CD4-positive, alpha-beta memory T cell (primary cell): ENCODE measurements at regions not wholly inside any gene's neighbourhood (a gene's known extent, or its start where the extent isn't known, plus 50 kb on each side); places are given as distances from the start of the nearest gene placed in this dataset.
"Not testable (repeated sequence)": the region's sequence is repeated elsewhere in the genome, so short reads cannot be mapped to it uniquely, and the experiment has no call there.

Source experiments
- CTCF ChIA-PET: fragments of 350-600 bp; sonication (Branson Sonifier 250); formaldehyde crosslinking; loops from one replicate; lab custom pipeline; 2021; ENCODE audit warnings: inconsistent platforms; ENCODE audit not compliant: partially characterized antibody; lab: Charles Lee
- POLR2A ChIA-PET: fragments of 350-600 bp; sonication (Branson Sonifier 250); formaldehyde crosslinking; loops from one replicate; lab custom pipeline; 2021; ENCODE audit not compliant: partially characterized antibody; lab: Charles Lee
- DNase-seq, 5 donors: peaks; one replicate each; pipeline versions ENCODE4 v3.0.0 to v3.0.0-alpha.2; 2020 to 2022; ENCODE audit warnings: mixed read lengths in 1 of 5
- H3K27ac ChIP-seq: one replicate; pipeline ENCODE4 v1.7.0; 2013; ENCODE audit warnings: low read depth, low read length
- H3K27me3 ChIP-seq: 2 replicates; pipeline ENCODE4 v1.7.0; 2013; ENCODE audit warnings: mild to moderate bottlenecking, low read length, moderate library complexity; ENCODE audit not compliant: insufficient read depth
- H3K36me3 ChIP-seq: 2 replicates; pipeline ENCODE4 v1.7.0; 2013; ENCODE audit warnings: mild to moderate bottlenecking, low read length, moderate library complexity; ENCODE audit not compliant: insufficient read depth
- H3K4me1 ChIP-seq: 2 replicates; pipeline ENCODE4 v1.7.0; 2013; ENCODE audit warnings: mild to moderate bottlenecking, low read length, moderate library complexity; ENCODE audit not compliant: insufficient read depth
- H3K4me3 ChIP-seq, 2 donors: one replicate each; pipeline ENCODE4 v1.7.0; 2013; ENCODE audit warnings: low read length in 2 of 2, mild to moderate bottlenecking in 1 of 2
- H3K9me3 ChIP-seq, 2 donors: one replicate each; pipeline ENCODE4 v1.7.0; 2013; ENCODE audit warnings: low read length in 2 of 2, control low read depth in 1 of 2; ENCODE audit not compliant: control insufficient read depth in 1 of 2
- H3K27ac Mint-ChIP-seq, 7 donors: one replicate each; pipeline ENCODE4 v1.8.0; 2020 to 2021; ENCODE audit warnings: mixed read lengths in 7 of 7, mild to moderate bottlenecking in 6 of 7, inconsistent platforms in 3 of 7, moderate library complexity in 3 of 7
- H3K27me3 Mint-ChIP-seq, 2 donors: one replicate each; pipeline ENCODE4 v1.8.0; 2020 to 2021; ENCODE audit warnings: mixed read lengths in 2 of 2
- H3K36me3 Mint-ChIP-seq, 2 donors: one replicate each; pipeline ENCODE4 v1.8.0; 2020 to 2021; ENCODE audit warnings: mixed read lengths in 2 of 2, inconsistent platforms in 1 of 2, mild to moderate bottlenecking in 1 of 2
- H3K4me1 Mint-ChIP-seq, 4 donors: one replicate each; pipeline ENCODE4 v1.8.0; 2020 to 2021; ENCODE audit warnings: mixed read lengths in 4 of 4, mild to moderate bottlenecking in 1 of 4
- H3K4me3 Mint-ChIP-seq, 8 donors: one replicate each; pipeline ENCODE4 v1.8.0; 2020 to 2021; ENCODE audit warnings: mixed read lengths in 8 of 8, mild to moderate bottlenecking in 7 of 8, moderate library complexity in 6 of 8, inconsistent platforms in 3 of 8
- H3K9me3 Mint-ChIP-seq, 8 donors: one replicate each; pipeline ENCODE4 v1.8.0; 2020 to 2021; ENCODE audit warnings: mixed read lengths in 8 of 8, mild to moderate bottlenecking in 5 of 8, inconsistent platforms in 3 of 8, moderate library complexity in 1 of 8
- intact Hi-C: fragments of 100-400 bp; cut with micrococcal nuclease; formaldehyde crosslinking; loops from one replicate; pipeline ENCODE4 v1.15.1; 2023

DNA sequence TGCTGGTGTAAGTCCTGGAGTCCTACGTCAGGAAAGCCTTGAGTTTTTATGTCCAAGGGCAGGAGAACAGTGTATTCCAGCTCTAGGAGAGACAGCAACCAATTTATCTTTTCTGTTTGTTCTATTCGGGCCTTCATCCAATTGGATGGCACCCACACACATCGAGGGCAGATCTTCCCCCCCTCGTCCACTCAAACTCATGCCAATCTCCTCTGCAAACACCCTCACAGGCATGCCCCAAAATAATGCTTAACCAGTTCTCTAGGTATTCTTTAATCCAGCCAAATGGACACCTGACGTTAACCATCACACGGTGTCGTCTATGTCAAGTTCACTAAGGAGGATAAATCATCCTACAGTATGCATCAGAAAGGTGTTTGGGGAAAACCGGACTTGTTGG is 102.5 kb upstream of the TRPM1 start:
- Mint-ChIP-seq H3K9me3 (no peaks in the 10 kb centered on the region), H3K36me3 (no peaks in the 10 kb centered on the region), H3K4me3 (no peak overlapping the region), H3K4me1 (peaks cover 17 to 43% (median 23%) of the 10 kb centered on the region in 4 donors), H3K27ac (peak overlapping the region in 1 of 7 donors; percentile 3), H3K27me3 (no peaks in the 10 kb centered on the region)
- intact Hi-C loops, result loop anchor here (5.0 kb wide), 1 partner anchor 123 kb away; the partner anchor contains the start of gene KLF13
- H3K27ac ChIP-seq, result no peak overlapping the region
- H3K4me3 ChIP-seq, result no peak overlapping the region
- CTCF ChIA-PET, result interaction anchor here (2.8 kb wide), 1 partner anchor 10 kb away, joined by 15 read pairs; no protein-coding TSS in a partner anchor
- H3K4me1 ChIP-seq, result peaks cover 43% of the 10 kb centered on the region
- POLR2A ChIA-PET, result no interaction called here
- DNase-seq, result no peak
- H3K9me3 ChIP-seq, result no peaks in the 10 kb centered on the region
- H3K36me3 ChIP-seq, result no peaks in the 10 kb centered on the region
- H3K27me3 ChIP-seq, result no peaks in the 10 kb centered on the region

DNA sequence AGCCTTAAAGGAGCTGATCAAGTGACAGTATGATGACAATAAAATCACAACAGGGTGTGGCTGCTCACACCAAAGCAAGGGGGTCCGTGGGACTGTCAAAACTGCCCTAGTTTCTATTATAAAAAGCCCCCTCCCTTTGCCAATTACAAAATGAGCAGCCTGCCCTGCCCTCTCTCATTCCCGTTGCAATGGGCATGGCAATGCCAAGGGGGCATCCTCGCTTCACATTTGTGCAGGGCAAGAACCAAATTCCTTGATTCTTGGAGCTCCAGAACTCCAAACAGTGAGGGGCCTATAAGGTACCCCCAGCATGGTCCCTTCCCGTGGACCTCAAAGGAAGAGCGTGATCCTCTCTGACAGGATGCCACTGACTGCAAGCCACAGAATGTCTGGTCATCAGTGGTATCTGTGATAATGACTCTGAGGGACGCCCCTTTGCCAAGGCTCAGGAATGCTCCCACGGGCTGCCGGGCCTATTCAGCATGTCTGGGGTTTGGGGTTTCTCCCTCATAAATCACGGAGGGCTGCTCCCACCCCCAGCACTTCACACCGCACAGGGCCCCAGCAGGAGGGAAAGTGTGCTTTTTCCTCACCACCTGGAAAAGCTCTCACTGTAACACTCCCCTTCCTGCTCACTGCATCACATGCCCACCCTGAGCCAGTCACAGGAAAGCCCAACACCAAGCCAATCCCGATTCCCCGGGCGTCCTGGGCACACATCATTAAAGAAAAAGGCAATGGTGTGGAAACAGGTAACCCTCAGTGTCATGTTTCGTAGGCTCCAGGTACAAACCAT is 105.1 kb upstream of the TRPM1 start:
- intact Hi-C loops, result loop anchor here (1.0 kb wide), 1 partner anchor 9 kb away; no protein-coding TSS in a partner anchor
- Histone ChIP-seq H3K9me3 (no peaks in the 10 kb centered on the region), H3K27me3 (no peaks in the 10 kb centered on the region), H3K4me1 (peaks cover 36% of the 10 kb centered on the region), H3K36me3 (no peaks in the 10 kb centered on the region), H3K4me3 (no peak overlapping the region), H3K27ac (no peak overlapping the region)
- H3K27ac Mint-ChIP-seq, result peak overlapping the region in 3 of 7 donors; percentile 73 to 81 (median 79)
- H3K9me3 Mint-ChIP-seq, result no peaks in the 10 kb centered on the region
- CTCF ChIA-PET, result interaction anchor here (0.9 to 2.8 kb wide), 6 partner anchors 8 to 284 kb away, joined by 3 to 20 read pairs (median 8); no protein-coding TSS in a partner anchor
- POLR2A ChIA-PET, result interaction anchor here (0.7 to 2.5 kb wide), 11 partner anchors 9 to 281 kb away, joined by 3 to 14 read pairs (median 5); partner anchors contain the start of gene KLF13
- no peak for DNase-seq
- no peaks in the 10 kb centered on the region for H3K36me3 Mint-ChIP-seq
- H3K27me3 Mint-ChIP-seq, result no peaks in the 10 kb centered on the region
- H3K4me1 Mint-ChIP-seq, result peaks cover 14 to 34% (median 22%) of the 10 kb centered on the region in 4 donors
- H3K4me3 Mint-ChIP-seq, result peak overlapping the region in 1 of 8 donors; percentile 35

DNA sequence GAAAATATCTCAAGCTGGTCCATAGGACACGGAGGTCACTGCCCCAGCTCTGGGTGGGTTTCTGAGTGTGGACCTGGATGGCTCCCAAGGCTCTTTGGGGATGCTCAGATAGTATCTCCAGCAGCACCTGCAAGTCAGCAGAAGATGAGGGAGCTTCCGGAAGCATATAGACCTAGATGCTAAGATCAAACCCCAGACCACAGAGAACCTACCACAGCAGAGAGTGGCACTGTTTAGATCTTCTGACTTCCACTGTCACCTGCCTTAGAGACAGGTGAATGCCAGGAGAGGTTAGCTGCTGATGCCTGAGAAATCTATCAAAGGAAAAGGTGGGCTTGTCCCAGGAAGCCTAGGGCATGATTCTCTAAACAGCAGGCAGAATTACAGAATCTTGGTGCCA is 105.7 kb upstream of the TRPM1 start:
- H3K27ac Mint-ChIP-seq, result peak overlapping the region; percentile 67 to 92 (median 81)
- ChIA-PET POLR2A (interaction anchor here (0.7 to 2.5 kb wide), 11 partner anchors 8 to 281 kb away, joined by 3 to 14 read pairs (median 5); partner anchors contain the start of gene KLF13), CTCF (interaction anchor here (0.7 to 2.5 kb wide), 4 partner anchors 9 to 283 kb away, joined by 5 to 20 read pairs (median 8); no protein-coding TSS in a partner anchor)
- intact Hi-C loops, result loop anchor here (1.0 kb wide), 1 partner anchor 8 kb away; no protein-coding TSS in a partner anchor
- H3K4me3 ChIP-seq, result no peak overlapping the region
- H3K9me3 Mint-ChIP-seq, result no peaks in the 10 kb centered on the region
- no peaks in the 10 kb centered on the region for H3K9me3 ChIP-seq
- peaks cover 35% of the 10 kb centered on the region for H3K4me1 ChIP-seq
- no peak overlapping the region for H3K27ac ChIP-seq
- H3K4me1 Mint-ChIP-seq, result peaks cover 14 to 34% (median 22%) of the 10 kb centered on the region in 4 donors
- no peaks in the 10 kb centered on the region for H3K36me3 Mint-ChIP-seq
- no peaks in the 10 kb centered on the region for H3K36me3 ChIP-seq
- peak overlapping the region in 6 of 8 donors; percentile 27 to 61 (median 38) for H3K4me3 Mint-ChIP-seq
- H3K27me3 ChIP-seq, result no peaks in the 10 kb centered on the region
- H3K27me3 Mint-ChIP-seq, result no peaks in the 10 kb centered on the region
- DNase-seq, result peak; percentile 57 to 73 (median 62)

DNA sequence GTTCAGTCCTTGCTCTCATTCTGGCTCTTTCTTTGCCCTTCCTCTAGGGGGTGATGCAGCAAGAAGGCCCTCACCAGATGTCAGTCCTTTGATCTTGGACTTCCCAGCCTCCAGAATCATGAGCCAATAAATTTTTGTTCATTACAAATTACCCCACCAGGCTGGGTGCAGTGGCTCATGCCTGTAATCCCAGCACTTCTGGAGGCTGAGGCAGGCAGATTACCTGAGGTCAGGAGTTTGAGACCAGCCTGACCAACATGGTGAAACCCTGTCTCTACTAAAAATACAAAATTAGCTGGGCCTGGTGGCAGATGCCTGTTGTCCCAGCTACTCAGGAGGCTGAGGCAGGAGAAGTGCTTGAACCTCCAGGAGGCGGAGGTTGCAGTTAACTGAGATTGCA is 106.3 kb upstream of the TRPM1 start:
- ChIA-PET CTCF (interaction anchor here (0.7 to 2.5 kb wide), 4 partner anchors 158 to 283 kb away, joined by 5 to 20 read pairs (median 8); no protein-coding TSS in a partner anchor), POLR2A (interaction anchor here (0.9 to 2.5 kb wide), 8 partner anchors 7 to 275 kb away, joined by 3 to 14 read pairs (median 6); partner anchors contain the start of gene KLF13)
- H3K36me3 ChIP-seq, H3K36me3 Mint-ChIP-seq, H3K9me3 Mint-ChIP-seq, DNase-seq, H3K9me3 ChIP-seq, H3K4me3 ChIP-seq, H3K27ac ChIP-seq, H3K27me3 ChIP-seq, H3K27me3 Mint-ChIP-seq: not testable (repeated sequence)
- peak overlapping the region in 2 of 8 donors; percentile 40 to 61 for H3K4me3 Mint-ChIP-seq
- peaks cover 29% of the 10 kb centered on the region for H3K4me1 ChIP-seq
- peaks cover 14 to 29% (median 18%) of the 10 kb centered on the region in 4 donors for H3K4me1 Mint-ChIP-seq
- peak overlapping the region in 6 of 7 donors; percentile 73 to 92 (median 82) for H3K27ac Mint-ChIP-seq
- intact Hi-C loops, result loop anchor here (1.0 kb wide), 1 partner anchor 7 kb away; no protein-coding TSS in a partner anchor

DNA sequence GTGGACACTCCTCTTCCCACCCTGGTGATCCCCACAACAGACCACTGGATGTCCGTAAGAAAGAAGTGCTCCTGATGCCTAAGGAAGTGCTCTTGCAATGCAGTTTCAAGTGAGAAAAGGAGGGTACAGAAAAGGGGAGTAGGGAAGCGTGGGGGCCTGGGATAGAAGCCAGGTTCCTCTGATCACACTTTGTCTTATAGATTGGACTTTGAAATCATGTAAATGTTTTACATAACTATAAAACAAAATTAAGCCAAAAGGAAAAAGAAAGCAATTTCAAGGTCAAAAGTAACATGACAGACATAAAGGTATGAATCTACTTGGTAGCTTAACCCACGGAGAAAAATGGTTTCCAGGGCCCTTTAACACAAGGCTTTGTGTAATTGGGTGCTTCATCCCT is 107.3 kb upstream of the TRPM1 start:
- peaks cover 10 to 25% (median 14%) of the 10 kb centered on the region in 4 donors for H3K4me1 Mint-ChIP-seq
- POLR2A ChIA-PET, result interaction anchor here (1.0 to 1.3 kb wide), 2 partner anchors 9 to 58 kb away, joined by 3 read pairs; no protein-coding TSS in a partner anchor
- Histone ChIP-seq H3K27ac (no peak overlapping the region), H3K27me3 (no peaks in the 10 kb centered on the region), H3K4me3 (no peak overlapping the region), H3K9me3 (no peaks in the 10 kb centered on the region), H3K4me1 (peaks cover 20% of the 10 kb centered on the region), H3K36me3 (no peaks in the 10 kb centered on the region)
- H3K36me3 Mint-ChIP-seq, result no peaks in the 10 kb centered on the region
- no peak for DNase-seq
- CTCF ChIA-PET, result interaction anchor here (0.9 to 1.9 kb wide), 3 partner anchors 8 to 279 kb away, joined by 6 to 7 read pairs (median 6); no protein-coding TSS in a partner anchor
- no peak overlapping the region for H3K4me3 Mint-ChIP-seq
- H3K9me3 Mint-ChIP-seq, result no peaks in the 10 kb centered on the region
- peak overlapping the region in 3 of 7 donors; percentile 19 to 35 (median 28) for H3K27ac Mint-ChIP-seq
- intact Hi-C loops, result no loop called here
- no peaks in the 10 kb centered on the region for H3K27me3 Mint-ChIP-seq

DNA sequence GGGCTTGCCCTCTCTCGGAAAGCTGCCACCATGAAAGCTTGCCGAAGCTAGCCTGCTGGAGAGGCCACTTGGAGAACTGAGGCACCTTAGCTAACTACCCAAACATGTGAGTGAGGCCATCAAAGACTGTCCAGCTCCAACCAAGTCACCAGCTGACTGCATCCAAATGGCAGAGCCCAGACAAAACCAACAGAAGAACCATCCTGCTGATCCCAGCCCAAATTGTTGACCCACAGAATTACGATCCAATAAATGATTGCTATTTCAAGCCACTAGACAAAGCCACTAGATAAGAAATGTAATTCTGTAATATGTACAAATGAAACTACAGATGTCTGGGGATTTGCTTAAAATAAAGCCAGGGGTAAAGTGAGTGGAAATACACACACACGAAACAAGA is 109.8 kb upstream of the TRPM1 start:
- Histone ChIP-seq H3K4me1 (peaks cover 36% of the 10 kb centered on the region), H3K4me3 (no peak overlapping the region), H3K27me3 (no peaks in the 10 kb centered on the region), H3K36me3 (no peaks in the 10 kb centered on the region), H3K27ac (no peak overlapping the region), H3K9me3 (no peaks in the 10 kb centered on the region)
- intact Hi-C loops, result no loop called here
- H3K4me1 Mint-ChIP-seq, result peaks cover 15 to 38% (median 23%) of the 10 kb centered on the region in 4 donors
- CTCF ChIA-PET, result interaction anchor here (1.5 to 5.5 kb wide), 2 partner anchors 11 to 277 kb away, joined by 5 to 70 read pairs; no protein-coding TSS in a partner anchor
- no peaks in the 10 kb centered on the region for H3K36me3 Mint-ChIP-seq
- peak overlapping the region in 1 of 8 donors; percentile 10 for H3K4me3 Mint-ChIP-seq
- no peak for DNase-seq
- H3K9me3 Mint-ChIP-seq, result no peaks in the 10 kb centered on the region
- POLR2A ChIA-PET, result no interaction called here
- H3K27ac Mint-ChIP-seq, result peak overlapping the region in 3 of 7 donors; percentile 8 to 66 (median 62)
- H3K27me3 Mint-ChIP-seq, result no peaks in the 10 kb centered on the region
